Testis (tissue), 2 donors: ENCODE measurements at regions not wholly inside any gene's neighbourhood (a gene's known extent, or its start where the extent isn't known, plus 50 kb on each side); places are given as distances from the start of the nearest gene placed in this dataset.

ENCODE experiments used
- DNase-seq: peaks from one replicate; pipeline ENCODE4 v3.0.0-alpha.2; 2019
- H3K27ac ChIP-seq, 2 donors: fragments of 200-600 bp; sonication (generic); one replicate each; pipeline ENCODE4 v1.5.1; 2019
- H3K27me3 ChIP-seq: fragments of 200-600 bp; sonication (generic); one replicate; pipeline ENCODE4 v1.5.1; 2019
- H3K36me3 ChIP-seq: fragments of 200-600 bp; sonication (generic); one replicate; pipeline ENCODE4 v1.5.1; 2017; ENCODE audit warnings: low read depth; ENCODE audit errors: missing control alignments
- H3K4me1 ChIP-seq: fragments of 200-600 bp; sonication (generic); one replicate; pipeline ENCODE4 v1.5.1; 2019
- H3K4me3 ChIP-seq, 2 donors: fragments of 200-600 bp; sonication (generic); one replicate each; pipeline ENCODE4 v1.5.1; 2017 to 2019
- H3K9me3 ChIP-seq: fragments of 200-600 bp; sonication (generic); one replicate; pipeline ENCODE4 v1.5.1; 2017
- CTCF ChIP-seq, 3 experiments: fragments of 450-650 bp in 2 of 3; fragments of 200-600 bp in 1 of 3; sonication (generic) in 1 of 3; IDR thresholded peaks; one replicate each; pipeline ENCODE4 v1.5.1; 2016 to 2019; ENCODE audit warnings: antibody characterized with exemption in 3 of 3, mild to moderate bottlenecking in 2 of 3, moderate library complexity in 1 of 3
- POLR2A ChIP-seq: fragments of 450-650 bp; IDR thresholded peaks from one replicate; pipeline ENCODE4 v1.6.1; 2017; ENCODE audit warnings: antibody characterized with exemption, mild to moderate bottlenecking, moderate library complexity
- WGBS, 2 donors: methylation state at CpG; one replicate each; pipeline ENCODE4 v1.1.5; 2018; 5-methylcytosine and 5-hydroxymethylcytosine counted together
- intact Hi-C: fragments of 100-400 bp; cut with DNase I; formaldehyde crosslinking; loops from one replicate; pipeline ENCODE4 v1.15.1; 2023; ENCODE audit warnings: low total_unique reads

DNA sequence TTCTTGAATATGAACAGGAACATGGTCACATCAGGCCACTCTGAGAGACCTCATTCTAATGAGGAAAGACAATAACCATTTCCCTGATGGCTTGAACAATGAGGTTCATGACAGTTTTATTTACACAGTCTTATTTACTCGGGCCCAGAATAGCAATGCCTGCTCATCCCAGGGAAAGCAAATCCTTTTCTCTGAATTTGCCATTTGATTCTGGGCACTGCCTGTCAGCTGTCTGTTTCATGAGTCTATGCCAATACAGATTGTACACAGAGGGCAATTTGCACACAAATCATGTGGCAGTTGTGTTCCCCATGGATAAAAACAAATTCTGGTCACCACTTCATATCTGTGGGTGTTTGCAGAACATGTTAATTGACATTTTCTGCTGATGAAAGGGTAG, 492.5 kb downstream of the ACTL7B start:
- Histone ChIP-seq H3K9me3 (no peaks in the 10 kb centered on the region), H3K4me1 (no peaks in the 10 kb centered on the region), H3K36me3 (no peaks in the 10 kb centered on the region), H3K4me3 (no peak overlapping the region), H3K27me3 (no peaks in the 10 kb centered on the region), H3K27ac (no peak overlapping the region)
- TF ChIP-seq POLR2A (no peak), CTCF (IDR thresholded peaks at IDR 0.05) (no peak)
- DNase-seq, result no peak
- intact Hi-C loops, result no loop called here
- WGBS, 2 donors, result 69 to 83% methylated on average over 1 of the region's 1 CpG

GRCh38 chr9:108360304-108360703, 495.5 kb downstream of the ACTL7B start:
- Histone ChIP-seq H3K9me3 (no peaks in the 10 kb centered on the region), H3K4me1 (no peaks in the 10 kb centered on the region), H3K27ac (no peak overlapping the region), H3K4me3 (no peak overlapping the region), H3K27me3 (no peaks in the 10 kb centered on the region), H3K36me3 (no peaks in the 10 kb centered on the region)
- no peak for DNase-seq
- intact Hi-C loops, result no loop called here
- 86 to 95% methylated on average over 3 of the region's 3 CpGs for WGBS, 2 donors
- no peak for TF ChIP-seq POLR2A

DNA sequence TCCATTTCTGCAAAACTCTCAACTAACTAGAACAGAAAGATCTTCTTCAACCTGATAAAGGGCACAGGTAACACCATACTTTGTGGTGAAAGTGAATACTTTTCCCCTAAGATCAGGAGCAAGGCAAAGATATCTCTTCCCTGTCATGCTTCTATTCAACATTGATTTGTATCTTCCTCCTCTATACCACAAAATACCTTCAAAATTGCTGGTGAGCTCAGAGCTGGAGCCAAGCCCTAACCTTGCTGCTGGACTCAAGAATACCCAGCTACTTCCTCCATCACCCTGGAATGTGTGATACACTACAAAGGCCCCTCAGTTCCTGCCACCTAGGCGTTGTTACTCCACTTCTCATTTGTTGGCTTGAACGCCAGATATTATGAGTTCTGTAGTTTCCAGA, 499.0 kb downstream of the ACTL7B start:
- intact Hi-C loops, result no loop called here
- Histone ChIP-seq H3K4me3 (no peak overlapping the region), H3K36me3 (no peaks in the 10 kb centered on the region), H3K4me1 (no peaks in the 10 kb centered on the region), H3K27ac (no peak overlapping the region), H3K27me3 (no peaks in the 10 kb centered on the region), H3K9me3 (no peaks in the 10 kb centered on the region)
- WGBS, 2 donors, result 61 to 88% methylated on average over 2 of the region's 2 CpGs
- DNase-seq, result no peak
- no peak for TF ChIP-seq POLR2A
- no peak for TF ChIP-seq CTCF (IDR thresholded peaks at IDR 0.05)

DNA sequence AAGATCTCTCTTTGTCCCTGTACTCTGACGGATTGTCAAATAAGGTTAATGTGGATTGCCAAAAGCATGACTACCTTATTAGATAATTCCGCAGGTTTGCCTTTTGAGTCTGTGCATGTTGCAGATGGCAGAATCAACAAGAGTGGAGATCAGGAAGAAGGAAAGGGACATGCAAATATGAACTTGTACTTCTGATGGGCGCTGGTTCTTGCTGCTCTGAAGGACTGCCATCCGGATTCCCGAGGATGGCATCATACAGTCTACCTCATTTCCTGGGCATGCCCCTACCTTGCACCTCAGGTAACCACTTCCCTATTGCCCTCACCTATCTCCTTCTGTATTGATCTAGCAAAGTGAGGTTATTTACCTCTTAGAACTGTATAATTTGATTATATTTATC, 504.2 kb downstream of the ACTL7B start:
- 80 to 88% methylated on average over 5 of the region's 5 CpGs for WGBS, 2 donors
- Histone ChIP-seq H3K4me3 (no peak overlapping the region), H3K9me3 (no peaks in the 10 kb centered on the region), H3K27ac (no peak overlapping the region), H3K36me3 (no peaks in the 10 kb centered on the region), H3K4me1 (peaks cover 8% of the 10 kb centered on the region), H3K27me3 (no peaks in the 10 kb centered on the region)
- TF ChIP-seq POLR2A, result no peak
- intact Hi-C loops, result no loop called here
- DNase-seq, result no peak

DNA sequence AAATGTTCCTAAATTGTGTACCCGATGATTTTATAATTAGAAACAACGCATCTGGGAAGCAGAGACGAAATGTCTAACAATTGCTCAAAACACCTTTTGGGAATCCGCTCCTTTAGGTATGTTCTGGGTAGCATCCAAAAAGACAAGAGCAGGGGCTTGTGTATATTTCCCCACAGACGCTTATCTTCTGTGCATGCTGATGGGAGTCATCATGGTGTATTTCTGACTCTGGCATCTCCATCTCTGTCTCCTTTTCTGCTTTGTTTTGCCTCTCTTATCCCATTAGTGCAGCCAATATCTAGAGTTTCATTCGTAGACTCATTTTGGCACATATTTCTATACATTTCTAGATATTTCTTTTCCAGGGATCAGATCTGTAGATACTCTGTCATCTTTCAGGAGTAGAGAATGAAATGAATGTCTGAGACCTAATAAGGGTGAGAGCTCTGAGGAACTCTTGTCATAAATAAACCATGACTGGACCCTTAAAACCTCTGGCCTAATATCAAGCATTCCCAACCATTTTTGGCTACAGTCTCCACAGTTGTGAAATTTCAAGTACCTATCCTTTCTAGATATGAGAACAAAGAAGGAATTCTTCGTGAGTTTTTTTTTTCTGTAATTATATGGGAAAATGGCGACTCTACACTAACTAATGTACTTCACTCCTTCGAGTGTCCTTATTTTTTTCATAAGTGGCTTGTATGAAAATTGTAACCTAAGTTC, 508.2 kb downstream of the ACTL7B start:
- no peak overlapping the region for H3K4me3 ChIP-seq
- intact Hi-C loops, result no loop called here
- TF ChIP-seq POLR2A (no peak), CTCF (IDR thresholded peaks at IDR 0.05) (no peak)
- no peaks in the 10 kb centered on the region for H3K27me3 ChIP-seq
- H3K36me3 ChIP-seq, result no peaks in the 10 kb centered on the region
- WGBS, 2 donors, result 70 to 73% methylated on average over 9 of the region's 9 CpGs
- peaks cover 8% of the 10 kb centered on the region for H3K4me1 ChIP-seq
- H3K9me3 ChIP-seq, result no peaks in the 10 kb centered on the region
- no peak overlapping the region for H3K27ac ChIP-seq
- DNase-seq, result no peak

DNA sequence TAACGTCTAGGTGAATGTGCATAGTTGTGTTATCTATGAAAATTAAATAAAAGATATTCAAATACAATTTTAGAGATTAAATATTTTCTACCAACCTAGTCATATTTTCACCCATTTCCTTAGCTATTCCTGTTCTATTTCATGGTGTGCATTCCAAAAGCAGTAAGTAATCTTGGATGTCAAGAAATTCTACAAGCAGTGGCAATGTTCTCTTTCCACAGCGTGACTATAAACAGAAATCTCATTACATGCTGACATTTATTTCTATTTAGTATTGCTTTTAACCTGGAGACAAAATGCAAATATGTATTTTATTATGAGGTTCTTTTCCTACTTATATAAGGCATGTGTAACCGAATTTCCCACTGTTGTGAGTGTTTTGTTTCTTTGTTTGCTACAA, 510.0 kb downstream of the ACTL7B start:
- intact Hi-C loops, result no loop called here
- DNase-seq, result no peak
- Histone ChIP-seq H3K4me3 (no peak overlapping the region), H3K36me3 (no peaks in the 10 kb centered on the region), H3K27ac (no peak overlapping the region), H3K9me3 (no peaks in the 10 kb centered on the region), H3K4me1 (no peaks in the 10 kb centered on the region), H3K27me3 (no peaks in the 10 kb centered on the region)
- 60 to 72% methylated on average over 3 of the region's 3 CpGs for WGBS, 2 donors
- TF ChIP-seq POLR2A, result no peak
- no peak for TF ChIP-seq CTCF (IDR thresholded peaks at IDR 0.05)
